H1 (cell line): ENCODE measurements at regions not wholly inside any gene's neighbourhood (a gene's known extent, or its start where the extent isn't known, plus 50 kb on each side); places are given as distances from the start of the nearest gene placed in this dataset.

Source experiments
- CHD1 ChIP-seq: IDR thresholded peaks from 2 replicates; pipeline ENCODE4 v1.6.1; 2012; ENCODE audit warnings: low read depth, low read length, improper control_type of control experiment
- TF ChIP-seq, protein P1 (sequence below), 3 experiments: IDR thresholded peaks; 1 replicate in 2 of 3; 2 replicates in 1 of 3; pipeline versions ENCODE4 v1.5.1 to v1.6.1; 2011; ENCODE audit warnings: low read length in 3 of 3, mild to moderate bottlenecking in 3 of 3, inconsistent platforms in 2 of 3, low read depth in 1 of 3, moderate library complexity in 1 of 3; ENCODE audit not compliant: insufficient read depth in 1 of 3; ENCODE audit errors: control extremely low read depth in 1 of 3
- TF ChIP-seq, protein P2 (sequence below): IDR thresholded peaks from 2 replicates; pipeline ENCODE4 v1.6.1; 2012; ENCODE audit warnings: inconsistent platforms

DNA sequence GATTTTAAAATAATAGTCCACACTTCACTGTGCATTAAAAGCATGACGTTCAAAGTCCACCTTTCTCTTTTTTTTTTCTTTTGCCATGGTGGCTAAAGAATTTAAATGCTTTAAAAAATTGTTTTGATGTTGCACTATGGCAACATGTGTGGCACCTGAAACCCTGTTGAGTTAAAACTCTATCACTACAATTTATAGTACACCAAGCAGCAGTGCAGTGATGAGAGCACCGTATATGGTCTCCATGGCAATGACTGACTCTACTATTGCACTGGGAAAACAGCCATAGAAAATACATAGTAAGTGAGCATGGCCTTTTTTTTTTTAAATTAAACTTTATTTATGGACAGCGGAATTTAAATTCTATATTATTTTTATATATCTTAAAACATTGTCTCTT lies 298.8 kb downstream of the FIGN start (continued):
- TF ChIP-seq, protein P1, sequence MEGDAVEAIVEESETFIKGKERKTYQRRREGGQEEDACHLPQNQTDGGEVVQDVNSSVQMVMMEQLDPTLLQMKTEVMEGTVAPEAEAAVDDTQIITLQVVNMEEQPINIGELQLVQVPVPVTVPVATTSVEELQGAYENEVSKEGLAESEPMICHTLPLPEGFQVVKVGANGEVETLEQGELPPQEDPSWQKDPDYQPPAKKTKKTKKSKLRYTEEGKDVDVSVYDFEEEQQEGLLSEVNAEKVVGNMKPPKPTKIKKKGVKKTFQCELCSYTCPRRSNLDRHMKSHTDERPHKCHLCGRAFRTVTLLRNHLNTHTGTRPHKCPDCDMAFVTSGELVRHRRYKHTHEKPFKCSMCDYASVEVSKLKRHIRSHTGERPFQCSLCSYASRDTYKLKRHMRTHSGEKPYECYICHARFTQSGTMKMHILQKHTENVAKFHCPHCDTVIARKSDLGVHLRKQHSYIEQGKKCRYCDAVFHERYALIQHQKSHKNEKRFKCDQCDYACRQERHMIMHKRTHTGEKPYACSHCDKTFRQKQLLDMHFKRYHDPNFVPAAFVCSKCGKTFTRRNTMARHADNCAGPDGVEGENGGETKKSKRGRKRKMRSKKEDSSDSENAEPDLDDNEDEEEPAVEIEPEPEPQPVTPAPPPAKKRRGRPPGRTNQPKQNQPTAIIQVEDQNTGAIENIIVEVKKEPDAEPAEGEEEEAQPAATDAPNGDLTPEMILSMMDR (IDR thresholded peaks at IDR 0.05; ENCODE audit: control extremely low read depth in 1 of 3, insufficient read depth in 1 of 3, low read depth in 1 of 3, low read length in 3 of 3): no peak
- TF ChIP-seq CHD1: no peak
- TF ChIP-seq, protein P2, sequence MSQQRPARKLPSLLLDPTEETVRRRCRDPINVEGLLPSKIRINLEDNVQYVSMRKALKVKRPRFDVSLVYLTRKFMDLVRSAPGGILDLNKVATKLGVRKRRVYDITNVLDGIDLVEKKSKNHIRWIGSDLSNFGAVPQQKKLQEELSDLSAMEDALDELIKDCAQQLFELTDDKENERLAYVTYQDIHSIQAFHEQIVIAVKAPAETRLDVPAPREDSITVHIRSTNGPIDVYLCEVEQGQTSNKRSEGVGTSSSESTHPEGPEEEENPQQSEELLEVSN: no peak
